Sigmoid colon (tissue), 4 donors: ENCODE measurements at regions not wholly inside any gene's neighbourhood (a gene's known extent, or its start where the extent isn't known, plus 50 kb on each side); places are given as distances from the start of the nearest gene placed in this dataset.

Experiments
- POLR2A ChIP-seq, 2 donors: fragments of 450-650 bp; IDR thresholded peaks; one replicate each; pipeline ENCODE4 v1.6.1; 2016; ENCODE audit warnings: antibody characterized with exemption in 2 of 2, mild to moderate bottlenecking in 2 of 2, moderate library complexity in 2 of 2
- POLR2AphosphoS5 ChIP-seq, 4 donors: sonication (generic); formaldehyde crosslinking; IDR thresholded peaks; one replicate each; pipeline ENCODE4 v1.6.1; 2017; ENCODE audit warnings: antibody characterized with exemption in 4 of 4
- TF ChIP-seq, protein P1 (sequence below), 4 experiments: fragments of 450-650 bp in 3 of 4; fragments of 200-600 bp in 1 of 4; IDR thresholded peaks; one replicate each; pipeline ENCODE4 v1.5.1; 2016 to 2019; ENCODE audit warnings: antibody characterized with exemption in 4 of 4, mild to moderate bottlenecking in 3 of 4, moderate library complexity in 2 of 4

- TF ChIP-seq POLR2A (IDR thresholded peaks at IDR 0.05) (no peak), POLR2AphosphoS5 (IDR thresholded peaks at IDR 0.05) (no peak)
- TF ChIP-seq, protein P1, sequence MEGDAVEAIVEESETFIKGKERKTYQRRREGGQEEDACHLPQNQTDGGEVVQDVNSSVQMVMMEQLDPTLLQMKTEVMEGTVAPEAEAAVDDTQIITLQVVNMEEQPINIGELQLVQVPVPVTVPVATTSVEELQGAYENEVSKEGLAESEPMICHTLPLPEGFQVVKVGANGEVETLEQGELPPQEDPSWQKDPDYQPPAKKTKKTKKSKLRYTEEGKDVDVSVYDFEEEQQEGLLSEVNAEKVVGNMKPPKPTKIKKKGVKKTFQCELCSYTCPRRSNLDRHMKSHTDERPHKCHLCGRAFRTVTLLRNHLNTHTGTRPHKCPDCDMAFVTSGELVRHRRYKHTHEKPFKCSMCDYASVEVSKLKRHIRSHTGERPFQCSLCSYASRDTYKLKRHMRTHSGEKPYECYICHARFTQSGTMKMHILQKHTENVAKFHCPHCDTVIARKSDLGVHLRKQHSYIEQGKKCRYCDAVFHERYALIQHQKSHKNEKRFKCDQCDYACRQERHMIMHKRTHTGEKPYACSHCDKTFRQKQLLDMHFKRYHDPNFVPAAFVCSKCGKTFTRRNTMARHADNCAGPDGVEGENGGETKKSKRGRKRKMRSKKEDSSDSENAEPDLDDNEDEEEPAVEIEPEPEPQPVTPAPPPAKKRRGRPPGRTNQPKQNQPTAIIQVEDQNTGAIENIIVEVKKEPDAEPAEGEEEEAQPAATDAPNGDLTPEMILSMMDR (IDR thresholded peaks at IDR 0.05) = no peak
Observed at GRCh38 chr10:61084493-61084892, 140.5 kb upstream of the RHOBTB1 start.
